LNCAP (cell line): ENCODE measurements at regions not wholly inside any gene's neighbourhood (a gene's known extent, or its start where the extent isn't known, plus 50 kb on each side); places are given as distances from the start of the nearest gene placed in this dataset.

Experiments used
- CTCF ChIP-seq: fragments of 450-650 bp; IDR thresholded peaks from 2 replicates; pipeline ENCODE4 v1.5.1; 2017; ENCODE audit warnings: mild to moderate bottlenecking

- TF ChIP-seq CTCF, result peak; percentile 16; the same call in 1 of the 2 replicates
Observed at GRCh38 chr12:46110928-46111699, 120.7 kb upstream of the SCAF11 start.

- no peak for TF ChIP-seq CTCF
Observed at GRCh38 chr12:46110223-46110611, 119.8 kb upstream of the SCAF11 start.

GRCh38 chr12:46109343-46110222 is 119.2 kb upstream of the SCAF11 start:
- no peak for TF ChIP-seq CTCF

- no peak for TF ChIP-seq CTCF
Observed at GRCh38 chr12:46108721-46109120, 118.3 kb upstream of the SCAF11 start.

- TF ChIP-seq CTCF, result no peak
Observed at GRCh38 chr12:46107591-46107990, 117.2 kb upstream of the SCAF11 start.

GRCh38 chr12:46105735-46106134 is 115.4 kb upstream of the SCAF11 start:
- no peak for TF ChIP-seq CTCF

- no peak for TF ChIP-seq CTCF
Observed at GRCh38 chr12:46103559-46104383, 113.4 kb upstream of the SCAF11 start.
